CD4-positive, CD25-positive, alpha-beta regulatory T cell (primary cell): ENCODE measurements at regions not wholly inside any gene's neighbourhood (a gene's known extent, or its start where the extent isn't known, plus 50 kb on each side); places are given as distances from the start of the nearest gene placed in this dataset.
A peak's percentile ranks its signal among the peaks of the same experiment; 100 is the strongest.

Experiments
- ATAC-seq, 2 donors: fragments of 150-1000 bp; cut with Tn5 transposase; one replicate each; pipeline ENCODE4 v1.10.0; 2021; ENCODE audit warnings: low read depth in 2 of 2, moderate number of reproducible peaks in 2 of 2, moderate library complexity in 1 of 2
- DNase-seq, 3 donors: peaks; one replicate each; pipeline versions ENCODE4 v3.0.0 to v3.0.0-alpha.2; 2012 to 2022; ENCODE audit warnings: mixed read lengths in 1 of 3
- H3K27ac ChIP-seq: one replicate; pipeline ENCODE4 v1.7.0; 2013; ENCODE audit warnings: mild to moderate bottlenecking, low read length; ENCODE audit not compliant: insufficient read depth, poor library complexity, severe bottlenecking
- H3K27me3 ChIP-seq: one replicate; pipeline ENCODE4 v1.7.0; 2013; ENCODE audit warnings: low read length; ENCODE audit not compliant: control insufficient read depth, insufficient read depth
- H3K36me3 ChIP-seq: one replicate; pipeline ENCODE4 v1.7.0; 2013; ENCODE audit warnings: mild to moderate bottlenecking, low read length, moderate library complexity; ENCODE audit not compliant: control insufficient read depth, insufficient read depth
- H3K4me1 ChIP-seq: 2 replicates; pipeline ENCODE4 v1.7.0; 2013; ENCODE audit warnings: mild to moderate bottlenecking, low read length; ENCODE audit not compliant: insufficient read depth, control insufficient read depth, poor library complexity, severe bottlenecking
- H3K4me3 ChIP-seq: one replicate; pipeline ENCODE4 v1.7.0; 2013; ENCODE audit warnings: low read depth, mild to moderate bottlenecking, low read length, moderate library complexity
- H3K9me3 ChIP-seq, 2 experiments: 1 replicate in 1 of 2; 2 replicates in 1 of 2; pipeline ENCODE4 v1.7.0; 2013; ENCODE audit warnings: low read length in 2 of 2, mild to moderate bottlenecking in 1 of 2, moderate library complexity in 1 of 2; ENCODE audit not compliant: control insufficient read depth in 2 of 2
- H3K27ac Mint-ChIP-seq, 3 donors: one replicate each; pipeline ENCODE4 v1.8.0; 2020 to 2022; ENCODE audit warnings: mild to moderate bottlenecking in 3 of 3, mixed read lengths in 3 of 3, moderate library complexity in 2 of 3
- H3K27me3 Mint-ChIP-seq: one replicate; pipeline ENCODE4 v1.8.0; 2022; ENCODE audit warnings: mild to moderate bottlenecking, mixed read lengths
- H3K36me3 Mint-ChIP-seq: one replicate; pipeline ENCODE4 v1.8.0; 2020; ENCODE audit warnings: mixed read lengths
- H3K4me1 Mint-ChIP-seq, 4 donors: one replicate each; pipeline ENCODE4 v1.8.0; 2020 to 2022; ENCODE audit warnings: mixed read lengths in 4 of 4, mild to moderate bottlenecking in 1 of 4
- H3K4me3 Mint-ChIP-seq, 4 donors: one replicate each; pipeline ENCODE4 v1.8.0; 2020 to 2022; ENCODE audit warnings: mild to moderate bottlenecking in 4 of 4, mixed read lengths in 4 of 4, moderate library complexity in 3 of 4
- H3K9me3 Mint-ChIP-seq, 7 donors: one replicate each; pipeline ENCODE4 v1.8.0; 2020 to 2022; ENCODE audit warnings: mixed read lengths in 7 of 7, mild to moderate bottlenecking in 3 of 7, moderate library complexity in 2 of 7

DNA sequence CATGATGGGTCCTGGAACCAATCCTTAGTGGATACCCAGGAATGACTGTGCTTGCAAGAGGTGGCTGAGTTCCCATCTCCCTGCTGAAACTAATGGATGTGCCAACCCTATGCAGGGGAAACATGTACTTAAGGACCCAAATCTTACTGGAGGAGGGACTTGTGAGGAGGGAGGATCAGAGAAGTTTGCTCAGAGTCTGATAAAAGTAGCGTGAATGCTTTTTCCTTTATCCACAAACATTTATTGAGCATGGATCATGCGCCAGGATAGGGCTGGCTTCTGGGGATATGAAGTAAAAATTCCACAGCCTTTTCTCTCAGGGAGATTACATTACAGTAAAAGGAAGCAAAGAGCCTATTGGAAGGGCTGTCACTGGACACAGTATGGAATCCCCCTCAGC, 358.5 kb downstream of the RPS24 start:
- no peak overlapping the region for H3K4me3 Mint-ChIP-seq
- no peak overlapping the region for H3K27ac ChIP-seq
- H3K9me3 ChIP-seq, result no peaks in the 10 kb centered on the region
- H3K27ac Mint-ChIP-seq, result no peak overlapping the region
- H3K36me3 ChIP-seq, result no peaks in the 10 kb centered on the region
- H3K9me3 Mint-ChIP-seq, result peaks cover 0 to 2% (median 0%) of the 10 kb centered on the region in 7 donors
- H3K27me3 ChIP-seq, result peaks cover 2% of the 10 kb centered on the region
- no peak overlapping the region for H3K4me3 ChIP-seq
- no peaks in the 10 kb centered on the region for H3K4me1 Mint-ChIP-seq
- ATAC-seq (no peak), DNase-seq (no peak)
- no peaks in the 10 kb centered on the region for H3K36me3 Mint-ChIP-seq
- H3K4me1 ChIP-seq, result no peaks in the 10 kb centered on the region
- H3K27me3 Mint-ChIP-seq, result peaks cover 9% of the 10 kb centered on the region

DNA sequence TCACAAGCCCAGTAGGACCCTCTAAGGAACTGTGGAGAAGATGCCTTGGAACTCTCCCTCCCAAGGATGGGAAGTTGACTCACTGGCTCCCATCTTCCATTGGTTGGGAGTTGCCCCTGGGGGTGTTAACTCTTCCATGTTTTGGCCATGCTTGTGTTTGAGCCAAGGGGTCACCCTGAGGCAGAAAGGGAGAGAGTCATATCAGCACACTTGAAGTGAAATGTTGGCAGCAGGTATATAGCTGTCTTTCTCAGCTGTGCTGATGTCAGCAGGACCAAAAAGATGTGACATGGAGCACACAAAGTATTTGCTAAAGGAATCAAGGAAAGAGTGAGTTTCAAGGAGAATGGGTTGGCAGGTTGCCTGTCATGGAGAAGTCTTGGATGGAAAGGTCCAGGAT, 359.4 kb downstream of the RPS24 start:
- DNase-seq (no peak), ATAC-seq (no peak)
- H3K36me3 Mint-ChIP-seq, result no peaks in the 10 kb centered on the region
- Histone ChIP-seq H3K27ac (no peak overlapping the region), H3K9me3 (no peaks in the 10 kb centered on the region), H3K4me3 (no peak overlapping the region), H3K36me3 (no peaks in the 10 kb centered on the region), H3K4me1 (no peaks in the 10 kb centered on the region), H3K27me3 (peaks cover 2% of the 10 kb centered on the region)
- H3K27ac Mint-ChIP-seq, result no peak overlapping the region
- no peak overlapping the region for H3K4me3 Mint-ChIP-seq
- H3K4me1 Mint-ChIP-seq, result no peaks in the 10 kb centered on the region
- H3K27me3 Mint-ChIP-seq, result peaks cover 9% of the 10 kb centered on the region
- peaks cover 0 to 2% (median 0%) of the 10 kb centered on the region in 7 donors for H3K9me3 Mint-ChIP-seq

DNA sequence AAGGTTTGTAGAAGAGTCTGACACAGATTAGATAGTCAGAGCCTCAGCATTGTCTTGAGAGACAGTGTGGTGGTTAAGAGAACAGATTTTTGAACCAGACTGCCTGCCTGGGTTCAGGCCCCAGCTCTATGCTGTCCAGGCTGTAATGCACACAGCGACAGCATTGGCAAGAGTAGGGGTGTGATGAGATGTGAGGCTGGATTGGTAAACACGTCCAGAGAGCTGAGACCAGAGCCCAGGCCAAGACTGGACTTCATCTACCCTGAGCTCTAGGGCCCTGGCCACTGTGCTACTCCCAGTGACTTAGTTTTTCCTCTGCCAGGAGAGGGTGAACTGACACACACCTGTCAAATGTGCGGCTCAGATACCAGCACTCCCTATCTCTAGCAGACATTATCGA, 360.4 kb downstream of the RPS24 start:
- Histone ChIP-seq H3K36me3 (no peaks in the 10 kb centered on the region), H3K9me3 (no peaks in the 10 kb centered on the region), H3K27ac (no peak overlapping the region), H3K4me3 (no peak overlapping the region), H3K4me1 (no peaks in the 10 kb centered on the region), H3K27me3 (peaks cover 2% of the 10 kb centered on the region)
- H3K27ac Mint-ChIP-seq, result no peak overlapping the region
- no peaks in the 10 kb centered on the region for H3K36me3 Mint-ChIP-seq
- ATAC-seq, result no peak
- H3K27me3 Mint-ChIP-seq, result peaks cover 9% of the 10 kb centered on the region
- no peaks in the 10 kb centered on the region for H3K4me1 Mint-ChIP-seq
- no peak for DNase-seq
- H3K9me3 Mint-ChIP-seq, result peaks cover 0 to 2% (median 0%) of the 10 kb centered on the region in 7 donors
- H3K4me3 Mint-ChIP-seq, result no peak overlapping the region

DNA sequence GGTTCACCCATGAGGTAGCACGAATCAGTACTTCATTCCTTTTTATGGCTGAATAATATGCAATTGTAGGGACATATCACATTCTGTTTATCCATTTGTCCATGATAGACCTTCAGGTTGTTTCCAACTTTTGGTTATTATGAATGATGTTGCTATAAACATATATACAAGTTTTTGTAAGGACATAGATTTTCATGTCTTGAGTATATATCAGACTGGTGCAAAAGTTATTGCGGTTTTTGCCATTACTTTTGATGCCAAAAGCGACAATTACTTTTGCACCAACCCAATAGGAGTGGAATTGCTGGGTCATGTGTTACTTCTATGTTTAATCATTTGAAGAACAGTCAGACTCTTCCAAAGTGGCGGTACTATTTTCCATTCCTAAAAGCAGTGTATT, 361.5 kb downstream of the RPS24 start:
- H3K27me3 ChIP-seq, result peaks cover 2% of the 10 kb centered on the region
- no peaks in the 10 kb centered on the region for H3K36me3 ChIP-seq
- DNase-seq (no peak), ATAC-seq (no peak)
- Mint-ChIP-seq H3K4me3 (no peak overlapping the region), H3K4me1 (no peaks in the 10 kb centered on the region), H3K9me3 (peaks cover 0 to 2% (median 0%) of the 10 kb centered on the region in 7 donors), H3K36me3 (no peaks in the 10 kb centered on the region), H3K27ac (no peak overlapping the region), H3K27me3 (peaks cover 14% of the 10 kb centered on the region)
- no peaks in the 10 kb centered on the region for H3K9me3 ChIP-seq
- no peak overlapping the region for H3K27ac ChIP-seq
- H3K4me3 ChIP-seq, result no peak overlapping the region
- H3K4me1 ChIP-seq, result no peaks in the 10 kb centered on the region

DNA sequence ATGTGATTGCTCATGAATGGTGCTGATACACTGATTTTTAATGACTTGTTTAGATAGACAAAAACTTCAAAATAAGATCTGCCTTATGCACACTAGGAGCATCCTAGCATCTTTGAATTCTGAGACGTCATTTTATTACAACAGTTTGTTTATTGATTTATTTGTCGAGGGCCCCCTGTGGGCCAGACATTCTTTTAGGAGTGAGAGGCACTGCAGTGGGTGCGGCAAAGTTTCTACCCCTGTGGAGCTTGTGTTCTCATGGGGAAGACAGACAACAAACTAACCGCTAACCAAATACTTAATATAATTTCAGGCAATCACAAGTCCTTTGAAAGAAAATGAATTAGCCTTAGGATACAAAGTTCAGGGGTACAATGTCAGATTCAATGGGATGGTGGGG, 363.1 kb downstream of the RPS24 start:
- Histone ChIP-seq H3K4me3 (no peak overlapping the region), H3K36me3 (no peaks in the 10 kb centered on the region), H3K4me1 (no peaks in the 10 kb centered on the region), H3K27ac (no peak overlapping the region), H3K9me3 (no peaks in the 10 kb centered on the region), H3K27me3 (peaks cover 2% of the 10 kb centered on the region)
- DNase-seq (no peak), ATAC-seq (no peak)
- Mint-ChIP-seq H3K27me3 (peaks cover 18% of the 10 kb centered on the region), H3K36me3 (no peaks in the 10 kb centered on the region), H3K4me3 (no peak overlapping the region), H3K9me3 (peaks cover 0 to 2% (median 0%) of the 10 kb centered on the region in 7 donors), H3K4me1 (no peaks in the 10 kb centered on the region), H3K27ac (no peak overlapping the region)

DNA sequence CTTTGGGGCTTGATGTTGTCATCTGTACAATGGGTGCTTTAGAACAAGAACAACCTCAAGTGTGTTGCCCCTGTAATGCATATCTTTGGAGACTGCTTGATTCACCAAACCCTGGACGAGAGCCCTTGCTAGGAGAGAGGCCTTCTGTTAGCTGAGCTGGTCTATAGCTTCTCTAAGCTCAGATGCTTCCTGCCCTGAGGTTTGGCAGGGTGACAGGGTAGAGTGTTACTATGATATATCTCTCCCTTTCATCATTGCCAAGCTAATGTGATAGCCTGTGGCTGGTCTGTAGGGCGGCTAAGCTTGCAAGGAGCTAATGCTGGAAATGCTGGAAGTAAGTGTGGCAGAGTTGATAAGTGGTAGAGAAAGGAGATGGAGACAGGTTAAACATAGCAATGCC, 364.1 kb downstream of the RPS24 start:
- Histone ChIP-seq H3K27me3 (no peaks in the 10 kb centered on the region), H3K4me3 (no peak overlapping the region), H3K9me3 (no peaks in the 10 kb centered on the region), H3K4me1 (no peaks in the 10 kb centered on the region), H3K36me3 (no peaks in the 10 kb centered on the region), H3K27ac (no peak overlapping the region)
- Mint-ChIP-seq H3K9me3 (peaks cover 0 to 2% (median 0%) of the 10 kb centered on the region in 7 donors), H3K27me3 (peaks cover 18% of the 10 kb centered on the region), H3K4me3 (no peak overlapping the region), H3K4me1 (no peaks in the 10 kb centered on the region), H3K36me3 (no peaks in the 10 kb centered on the region), H3K27ac (no peak overlapping the region)
- ATAC-seq (no peak), DNase-seq (no peak)

DNA sequence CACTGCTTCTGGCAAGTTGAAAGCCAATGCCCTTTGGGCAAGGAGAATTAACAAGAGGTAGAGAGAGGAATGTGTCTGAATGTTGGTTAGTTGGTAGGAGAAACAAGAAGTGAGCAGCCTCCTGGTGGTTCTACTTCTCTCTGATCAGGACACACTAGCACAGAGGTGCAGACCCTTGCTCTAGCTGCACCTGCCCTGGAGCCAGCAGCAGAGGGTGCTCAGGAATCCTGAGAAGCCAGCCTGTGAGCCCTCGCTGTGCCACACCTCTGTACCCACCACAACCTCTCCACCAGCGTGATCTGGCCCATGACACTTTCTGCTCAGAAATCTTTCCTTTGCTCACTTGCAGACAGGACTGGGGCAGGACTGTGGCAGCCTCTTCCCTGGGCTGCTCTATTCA, 364.7 kb downstream of the RPS24 start:
- H3K36me3 ChIP-seq, result no peaks in the 10 kb centered on the region
- ATAC-seq (peak in 1 of 2 donors; percentile 5), DNase-seq (no peak)
- no peaks in the 10 kb centered on the region for H3K27me3 ChIP-seq
- Mint-ChIP-seq H3K9me3 (peaks cover 0 to 2% (median 0%) of the 10 kb centered on the region in 7 donors), H3K27me3 (peaks cover 18% of the 10 kb centered on the region), H3K27ac (no peak overlapping the region), H3K4me1 (no peaks in the 10 kb centered on the region), H3K4me3 (no peak overlapping the region), H3K36me3 (no peaks in the 10 kb centered on the region)
- no peak overlapping the region for H3K4me3 ChIP-seq
- H3K4me1 ChIP-seq, result no peaks in the 10 kb centered on the region
- H3K27ac ChIP-seq, result no peak overlapping the region
- no peaks in the 10 kb centered on the region for H3K9me3 ChIP-seq

DNA sequence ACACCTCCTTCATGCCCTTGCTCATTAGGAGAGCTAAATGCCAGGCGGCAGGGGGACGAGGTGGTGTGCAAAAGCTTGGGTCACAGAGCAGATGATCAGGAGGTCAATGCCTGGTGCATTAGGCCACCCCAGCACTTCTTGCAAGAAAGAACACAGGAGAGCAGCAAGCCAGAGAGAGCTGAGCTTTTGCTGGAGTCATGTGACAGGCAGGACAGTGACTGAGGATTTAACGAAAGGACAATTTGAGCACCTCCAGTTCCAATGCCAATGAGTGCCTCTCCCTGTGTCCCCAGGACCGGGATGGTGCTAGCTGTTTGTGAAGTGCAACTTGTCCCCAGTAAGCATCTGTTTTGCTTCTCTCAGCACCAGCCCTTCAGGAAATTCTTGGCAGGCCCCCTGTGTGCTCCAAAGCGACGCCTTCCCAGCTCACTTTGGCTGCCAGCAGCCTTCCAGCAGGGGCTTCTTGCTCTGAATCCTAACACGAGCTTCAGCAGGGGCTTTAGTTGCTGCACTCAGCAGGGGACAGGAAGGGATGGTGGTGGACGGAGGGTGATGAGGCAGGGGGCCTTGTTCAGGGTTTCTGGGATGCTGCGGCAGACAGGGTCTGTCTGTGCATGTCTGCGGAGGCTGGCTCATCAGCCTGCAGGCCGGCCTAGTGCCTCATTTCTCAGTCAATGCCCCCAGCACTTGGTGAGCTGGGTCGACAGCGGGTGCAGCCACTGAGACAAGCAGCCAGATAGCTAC, 368.1 kb downstream of the RPS24 start:
- Histone ChIP-seq H3K4me3 (no peak overlapping the region), H3K36me3 (no peaks in the 10 kb centered on the region), H3K27me3 (no peaks in the 10 kb centered on the region), H3K27ac (no peak overlapping the region), H3K9me3 (no peaks in the 10 kb centered on the region), H3K4me1 (peaks cover under 1% of the 10 kb centered on the region)
- H3K36me3 Mint-ChIP-seq, result no peaks in the 10 kb centered on the region
- H3K27ac Mint-ChIP-seq, result no peak overlapping the region
- no peaks in the 10 kb centered on the region for H3K9me3 Mint-ChIP-seq
- DNase-seq, result no peak
- ATAC-seq, result no peak
- H3K27me3 Mint-ChIP-seq, result peaks cover 27% of the 10 kb centered on the region
- H3K4me3 Mint-ChIP-seq, result no peak overlapping the region
- peaks cover 0 to 8% (median 3%) of the 10 kb centered on the region in 4 donors for H3K4me1 Mint-ChIP-seq
